ENCODE measurements at regions not wholly inside any gene's neighbourhood (a gene's known extent, or its start where the extent isn't known, plus 50 kb on each side); places are given as distances from the start of the nearest gene placed in this dataset.

DNA sequence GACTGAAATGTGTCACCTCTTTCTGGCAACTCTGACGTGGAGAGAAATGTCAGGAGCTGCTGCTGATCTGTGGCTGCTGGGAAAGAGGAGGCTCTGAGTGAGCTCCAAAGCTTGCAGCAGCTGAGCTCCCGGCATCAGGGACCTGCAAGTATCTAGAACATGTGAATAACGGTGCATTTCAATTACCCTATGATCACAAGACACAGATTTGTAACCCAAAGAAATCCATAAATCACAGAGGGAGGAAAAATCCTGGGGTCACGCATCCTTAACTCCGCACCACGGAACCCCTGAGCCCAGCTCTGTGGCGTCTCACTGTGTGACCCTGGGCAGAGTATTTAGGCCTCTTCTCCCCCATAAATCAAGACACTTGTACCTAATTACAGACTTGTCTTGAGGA lies 139.8 kb downstream of the IRX2 start:
- no peak overlapping the region for H3K4me2 ChIP-seq (ENCODE audit: insufficient read depth in 1 of 2, low read depth in 2 of 2, low read length in 2 of 2)
- H2BK15ac ChIP-seq (ENCODE audit: low read length): no peak overlapping the region
- H3K27ac ChIP-seq (ENCODE audit: low read depth, low read length): no peak overlapping the region
- H3K23ac ChIP-seq (ENCODE audit: insufficient read length): no peak overlapping the region
- H3K4ac ChIP-seq (replicated peaks; ENCODE audit: insufficient read length, low read depth, low read length): no peak overlapping the region
- 91% methylated on average over 7 of the region's 7 CpGs; no CpG with 5 or more reads in 1 of the 2 experiments for WGBS, 2 experiments (ENCODE audit: extremely low coverage in 1 of 2, insufficient coverage in 1 of 2, insufficient read length in 1 of 2, insufficient replicate concordance in 2 of 2, low coverage in 1 of 2, low lambda C conversion rate in 2 of 2, missing lambda C conversion rate in 1 of 2)
- H3K79me1 ChIP-seq (ENCODE audit: low read depth, low read length): no peaks in the 10 kb centered on the region
- no peak overlapping the region for H4K8ac ChIP-seq (ENCODE audit: extremely low read depth, insufficient read depth, low read length)
- no peaks in the 10 kb centered on the region for H3K79me2 ChIP-seq (ENCODE audit: control insufficient read depth in 1 of 2, insufficient read depth in 2 of 2, low read length in 2 of 2)
- no peak overlapping the region for H3K4me3 ChIP-seq (ENCODE audit: extremely low read depth in 1 of 4, insufficient read depth in 2 of 4, low read depth in 3 of 4, low read length in 4 of 4)
- ChIA-PET CTCF (ENCODE audit: partially characterized antibody) (no interaction called here), POLR2A (ENCODE audit: partially characterized antibody) (no interaction called here)
- H3K9me3 ChIP-seq (ENCODE audit: insufficient read depth in 2 of 2, low read depth in 1 of 2, low read length in 1 of 2): peaks cover 2 to 4% of the 10 kb centered on the region in 2 experiments; a peak in 2 of 4 replicates
- no peak overlapping the region for H3K56ac ChIP-seq (replicated peaks; ENCODE audit: insufficient read length, low read depth, low read length)
- H2BK12ac ChIP-seq (ENCODE audit: low read depth, low read length): no peak overlapping the region
- no peak for TF ChIP-seq NANOG (IDR thresholded peaks at IDR 0.05; ENCODE audit: insufficient read depth, low read depth, low read length, poor library complexity, severe bottlenecking)
- no peak for TF ChIP-seq KDM5A (IDR thresholded peaks at IDR 0.05; ENCODE audit: low read length)
- TF ChIP-seq CBX8 (IDR thresholded peaks at IDR 0.05; ENCODE audit: borderline replicate concordance, low read depth, low read length): no peak
- no peak for TF ChIP-seq EGR1 (IDR thresholded peaks at IDR 0.05; ENCODE audit: borderline replicate concordance, low read depth, low read length)
- no peak for TF ChIP-seq TCF12 (IDR thresholded peaks at IDR 0.05; ENCODE audit: low read depth, low read length)
- TF ChIP-seq GTF2F1 (IDR thresholded peaks at IDR 0.05; ENCODE audit: borderline replicate concordance, low read depth, low read length): no peak
- TF ChIP-seq TAF7 (optimal IDR thresholded peaks at IDR 0.05; ENCODE audit: borderline replicate concordance, low read depth, low read length): no peak
- TF ChIP-seq RFX5 (IDR thresholded peaks at IDR 0.05; ENCODE audit: borderline replicate concordance, low read depth, low read length): no peak
- TF ChIP-seq, protein P1, sequence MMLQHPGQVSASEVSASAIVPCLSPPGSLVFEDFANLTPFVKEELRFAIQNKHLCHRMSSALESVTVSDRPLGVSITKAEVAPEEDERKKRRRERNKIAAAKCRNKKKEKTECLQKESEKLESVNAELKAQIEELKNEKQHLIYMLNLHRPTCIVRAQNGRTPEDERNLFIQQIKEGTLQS (IDR thresholded peaks at IDR 0.05; ENCODE audit: insufficient read depth, low read depth, low read length): no peak
- TF ChIP-seq, protein P2, sequence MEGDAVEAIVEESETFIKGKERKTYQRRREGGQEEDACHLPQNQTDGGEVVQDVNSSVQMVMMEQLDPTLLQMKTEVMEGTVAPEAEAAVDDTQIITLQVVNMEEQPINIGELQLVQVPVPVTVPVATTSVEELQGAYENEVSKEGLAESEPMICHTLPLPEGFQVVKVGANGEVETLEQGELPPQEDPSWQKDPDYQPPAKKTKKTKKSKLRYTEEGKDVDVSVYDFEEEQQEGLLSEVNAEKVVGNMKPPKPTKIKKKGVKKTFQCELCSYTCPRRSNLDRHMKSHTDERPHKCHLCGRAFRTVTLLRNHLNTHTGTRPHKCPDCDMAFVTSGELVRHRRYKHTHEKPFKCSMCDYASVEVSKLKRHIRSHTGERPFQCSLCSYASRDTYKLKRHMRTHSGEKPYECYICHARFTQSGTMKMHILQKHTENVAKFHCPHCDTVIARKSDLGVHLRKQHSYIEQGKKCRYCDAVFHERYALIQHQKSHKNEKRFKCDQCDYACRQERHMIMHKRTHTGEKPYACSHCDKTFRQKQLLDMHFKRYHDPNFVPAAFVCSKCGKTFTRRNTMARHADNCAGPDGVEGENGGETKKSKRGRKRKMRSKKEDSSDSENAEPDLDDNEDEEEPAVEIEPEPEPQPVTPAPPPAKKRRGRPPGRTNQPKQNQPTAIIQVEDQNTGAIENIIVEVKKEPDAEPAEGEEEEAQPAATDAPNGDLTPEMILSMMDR (IDR thresholded peaks at IDR 0.05; ENCODE audit: control extremely low read depth in 1 of 3, insufficient read depth in 1 of 3, low read depth in 1 of 3, low read length in 3 of 3): no peak
- H4K20me1 ChIP-seq (replicated peaks in 1 of 2; ENCODE audit: control insufficient read depth in 1 of 2, insufficient read depth in 2 of 2, low read length in 2 of 2): no peaks in the 10 kb centered on the region
- H3K18ac ChIP-seq (ENCODE audit: extremely low read depth, low read length): no peak overlapping the region
- DNase-seq (ENCODE audit: low read depth in 1 of 2, low spot score in 2 of 2) (no peak), FAIRE-seq (no peak)
- H2BK5ac ChIP-seq (ENCODE audit: low read depth, low read length): no peak overlapping the region
- no peak overlapping the region for H4K5ac ChIP-seq (ENCODE audit: insufficient read length, low read depth, low read length)
- no peak overlapping the region for H2BK120ac ChIP-seq (replicated peaks; ENCODE audit: low read depth, low read length)
- H2AFZ ChIP-seq (ENCODE audit: low read length): no peak overlapping the region
- no peak overlapping the region for H3K14ac ChIP-seq (ENCODE audit: insufficient read length)
- no peak overlapping the region for H2BK20ac ChIP-seq (ENCODE audit: low read length)
- H2AK5ac ChIP-seq (ENCODE audit: low read depth, low read length): no peak overlapping the region
- no peaks in the 10 kb centered on the region for H3K36me3 ChIP-seq (ENCODE audit: control insufficient read depth in 2 of 4, insufficient read depth in 4 of 4, low read length in 3 of 4)
- H3K9ac ChIP-seq (replicated peaks in 1 of 4; ENCODE audit: extremely low read depth in 1 of 4, low read depth in 3 of 4, low read length in 3 of 4): no peak overlapping the region
- H3K4me1 ChIP-seq (replicated peaks in 1 of 4; ENCODE audit: control insufficient read depth in 3 of 4, insufficient read depth in 4 of 4, low read length in 3 of 4): no peaks in the 10 kb centered on the region
- H3K27me3 ChIP-seq (replicated peaks in 1 of 4; ENCODE audit: control insufficient read depth in 3 of 4, extremely low read depth in 1 of 4, insufficient read depth in 3 of 4, low read length in 3 of 4): no peaks in the 10 kb centered on the region
- H4K91ac ChIP-seq (replicated peaks; ENCODE audit: insufficient read length, low read length): no peak overlapping the region
- no peaks in the 10 kb centered on the region for H3K23me2 ChIP-seq (ENCODE audit: low read depth, low read length)

All from H1 (cell line).